AG09309 (cell line): ENCODE measurements at regions not wholly inside any gene's neighbourhood (a gene's known extent, or its start where the extent isn't known, plus 50 kb on each side); places are given as distances from the start of the nearest gene placed in this dataset.

Experiments used
- DNase-seq: peaks from one replicate; pipeline ENCODE4 v3.0.0-alpha.2; 2010; ENCODE audit warnings: low read depth
- H3K4me3 ChIP-seq: 2 replicates; pipeline ENCODE4 v1.5.1; 2011; ENCODE audit warnings: mild to moderate bottlenecking, low read depth, low read length, moderate library complexity; ENCODE audit not compliant: control insufficient read depth
- TF ChIP-seq, protein P1 (sequence below): IDR thresholded peaks from 2 replicates; pipeline ENCODE4 v1.5.1; 2011; ENCODE audit warnings: mild to moderate bottlenecking, low read depth, low read length, inconsistent platforms; ENCODE audit not compliant: insufficient read depth, control insufficient read depth; ENCODE audit errors: missing control alignments

DNA sequence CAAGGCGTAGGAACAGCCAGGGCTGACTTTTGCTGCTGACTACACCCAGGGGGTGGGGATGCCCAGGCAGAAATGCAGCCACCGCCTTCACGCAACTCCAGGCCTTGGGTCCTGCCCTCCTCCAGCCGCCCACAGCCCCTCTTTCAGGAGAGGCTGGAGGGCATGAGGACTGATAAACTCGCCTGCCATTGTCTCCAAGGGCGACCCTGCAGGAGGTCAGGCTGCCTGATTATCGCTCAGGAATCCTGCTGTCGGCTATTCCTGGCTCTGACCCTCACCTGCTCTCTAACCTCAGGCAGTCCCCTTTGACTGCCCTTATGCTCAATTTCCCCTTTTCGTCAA lies 62.0 kb upstream of the HDDC2 start:
- peak overlapping the region; percentile 42 for H3K4me3 ChIP-seq
- DNase-seq, result no peak
- TF ChIP-seq, protein P1, sequence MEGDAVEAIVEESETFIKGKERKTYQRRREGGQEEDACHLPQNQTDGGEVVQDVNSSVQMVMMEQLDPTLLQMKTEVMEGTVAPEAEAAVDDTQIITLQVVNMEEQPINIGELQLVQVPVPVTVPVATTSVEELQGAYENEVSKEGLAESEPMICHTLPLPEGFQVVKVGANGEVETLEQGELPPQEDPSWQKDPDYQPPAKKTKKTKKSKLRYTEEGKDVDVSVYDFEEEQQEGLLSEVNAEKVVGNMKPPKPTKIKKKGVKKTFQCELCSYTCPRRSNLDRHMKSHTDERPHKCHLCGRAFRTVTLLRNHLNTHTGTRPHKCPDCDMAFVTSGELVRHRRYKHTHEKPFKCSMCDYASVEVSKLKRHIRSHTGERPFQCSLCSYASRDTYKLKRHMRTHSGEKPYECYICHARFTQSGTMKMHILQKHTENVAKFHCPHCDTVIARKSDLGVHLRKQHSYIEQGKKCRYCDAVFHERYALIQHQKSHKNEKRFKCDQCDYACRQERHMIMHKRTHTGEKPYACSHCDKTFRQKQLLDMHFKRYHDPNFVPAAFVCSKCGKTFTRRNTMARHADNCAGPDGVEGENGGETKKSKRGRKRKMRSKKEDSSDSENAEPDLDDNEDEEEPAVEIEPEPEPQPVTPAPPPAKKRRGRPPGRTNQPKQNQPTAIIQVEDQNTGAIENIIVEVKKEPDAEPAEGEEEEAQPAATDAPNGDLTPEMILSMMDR, result no peak

DNA sequence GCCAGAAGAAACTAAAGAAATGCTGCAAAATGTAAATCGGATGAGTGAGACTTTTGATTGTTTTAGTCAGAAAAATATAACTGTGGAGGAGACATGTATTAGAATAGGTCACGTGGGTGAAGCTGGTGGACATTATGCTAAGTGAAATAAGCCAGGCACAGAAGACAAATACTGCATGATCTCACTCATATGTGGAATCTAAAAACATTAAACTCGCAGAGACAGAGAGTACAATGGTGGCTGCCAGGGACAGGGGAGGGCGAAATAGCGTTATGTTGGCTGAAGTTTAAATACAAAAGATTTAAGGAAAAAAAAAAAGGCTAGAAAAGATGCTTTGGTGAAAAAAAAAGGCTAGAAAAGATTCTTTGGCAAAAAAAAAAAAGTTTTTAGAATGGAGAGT lies 63.5 kb upstream of the HDDC2 start:
- TF ChIP-seq, protein P1, result no peak
- no peak for DNase-seq
- H3K4me3 ChIP-seq, result no peak overlapping the region

DNA sequence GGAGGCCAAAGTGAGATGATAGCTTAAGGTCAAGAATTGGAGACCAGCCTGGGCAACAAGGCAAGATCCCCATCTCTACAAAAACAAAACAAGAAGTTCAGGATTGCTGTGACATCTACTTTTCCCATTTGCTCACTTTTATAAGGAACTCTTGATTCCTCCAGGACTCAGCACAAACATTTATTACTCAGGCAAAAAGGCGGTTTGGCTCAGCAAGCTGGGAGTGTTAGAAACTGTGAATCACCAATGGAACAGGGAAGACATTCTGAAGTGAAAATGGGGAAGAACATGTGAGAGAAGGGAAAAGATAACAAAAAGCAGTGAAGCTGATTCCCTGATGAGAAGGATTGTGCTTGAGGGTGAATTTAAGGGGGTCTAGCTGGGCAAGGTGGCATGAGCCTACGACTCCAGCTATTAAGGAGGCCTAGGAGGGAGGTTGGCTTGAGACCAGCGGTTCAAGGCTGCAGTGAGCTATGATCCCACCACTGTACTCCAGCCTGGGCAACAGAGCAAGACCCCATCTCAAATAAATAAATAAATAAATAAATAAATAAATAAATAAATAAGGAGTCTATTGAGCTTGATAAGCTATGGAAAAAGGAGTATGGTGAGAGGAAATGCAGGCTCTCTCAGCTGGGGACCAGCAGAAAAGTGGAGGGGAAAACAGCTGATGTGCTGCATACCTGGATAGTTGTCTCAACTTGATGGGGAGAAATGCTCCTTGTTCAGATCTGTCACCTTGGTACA lies 65.4 kb upstream of the HDDC2 start:
- DNase-seq, result no peak
- no peak overlapping the region for H3K4me3 ChIP-seq
- TF ChIP-seq, protein P1, result no peak

DNA sequence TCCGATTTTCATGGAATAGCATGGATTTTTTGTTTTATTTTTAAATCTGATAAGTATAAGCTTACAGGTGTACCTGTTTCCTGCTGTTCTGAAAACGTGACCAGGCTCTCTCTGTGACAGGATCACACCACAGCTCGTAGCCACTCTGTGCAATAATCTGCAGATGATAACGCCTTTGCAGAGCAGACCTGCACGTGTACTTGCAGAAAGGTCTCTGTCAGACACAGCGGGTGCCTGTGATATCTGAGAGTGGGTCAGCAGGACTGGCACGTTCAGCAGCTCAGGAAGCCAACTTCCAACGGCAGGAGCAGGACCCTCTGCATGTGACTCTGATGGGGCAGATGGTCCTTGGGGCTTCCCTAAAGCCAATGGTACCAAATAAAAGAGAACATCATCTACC lies 68.6 kb upstream of the HDDC2 start:
- TF ChIP-seq, protein P1, result no peak
- no peak overlapping the region for H3K4me3 ChIP-seq
- DNase-seq, result no peak

DNA sequence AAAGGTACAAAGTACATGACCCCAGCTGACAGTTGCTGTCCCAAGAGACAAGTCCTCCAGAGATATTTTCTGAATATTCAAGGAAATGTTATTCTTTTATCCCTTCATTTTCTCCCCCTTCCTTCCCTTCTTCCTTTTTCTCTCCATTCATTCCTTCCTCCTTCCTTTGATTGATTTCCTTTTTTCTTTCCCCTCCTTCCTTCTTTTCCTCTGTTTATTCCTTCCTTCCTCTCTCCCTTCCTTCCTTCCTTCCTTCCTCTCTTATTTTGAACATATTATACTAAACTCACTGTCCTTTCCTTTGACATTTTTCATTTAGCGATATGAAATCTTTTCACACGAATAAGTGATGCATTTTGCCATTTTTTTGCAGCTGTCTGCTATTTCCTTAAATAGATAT lies 73.2 kb upstream of the HDDC2 start:
- TF ChIP-seq, protein P1, result no peak

DNA sequence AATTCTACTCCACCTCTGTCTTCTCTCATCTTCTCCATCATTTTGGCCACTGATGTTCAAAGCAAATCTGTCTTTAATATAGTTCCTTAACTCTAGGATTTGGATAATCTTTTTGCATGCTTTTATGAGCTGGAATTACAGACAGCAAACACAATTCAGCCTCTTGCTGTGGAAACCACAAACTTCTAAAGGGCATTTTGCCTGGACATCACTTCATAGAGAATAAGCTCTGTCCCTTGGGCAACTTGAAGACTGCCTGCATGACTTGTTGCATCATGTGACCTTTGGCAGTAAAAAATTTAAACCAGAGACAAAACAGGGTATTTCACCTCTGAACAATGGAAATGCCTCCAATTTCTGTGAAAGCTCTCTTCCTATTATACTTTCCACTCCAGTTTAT lies 74.1 kb upstream of the HDDC2 start:
- TF ChIP-seq, protein P1, result no peak
- H3K4me3 ChIP-seq, result no peak overlapping the region
- DNase-seq, result peak; percentile 28

More for the DNA sequence above, 73.2 kb upstream of the HDDC2 start:
- H3K4me3 ChIP-seq, result no peak overlapping the region
- no peak for DNase-seq
